OCI-LY1 (cell line): ENCODE measurements at regions not wholly inside any gene's neighbourhood (a gene's known extent, or its start where the extent isn't known, plus 50 kb on each side); places are given as distances from the start of the nearest gene placed in this dataset.

Experiments used
- H2AFZ ChIP-seq: fragments of 200-600 bp; sonication (generic), shearing (Covaris generic); 2 replicates; pipeline ENCODE4 v1.6.0; 2014; ENCODE audit warnings: antibody characterized with exemption, mild to moderate bottlenecking, low read length
- H3F3A ChIP-seq: fragments of 200-600 bp; sonication (generic), shearing (Covaris generic); 2 replicates; pipeline ENCODE4 v1.6.0; 2014; ENCODE audit warnings: mild to moderate bottlenecking, antibody characterized with exemption, low read length, moderate library complexity; ENCODE audit not compliant: insufficient read depth
- H3K27ac ChIP-seq: fragments of 200-600 bp; sonication (generic); 2 replicates; pipeline ENCODE4 v1.5.1; 2014; ENCODE audit warnings: low read length, mixed run types, mild to moderate bottlenecking, low read depth; ENCODE audit not compliant: poor library complexity, severe bottlenecking
- H3K27me3 ChIP-seq: fragments of 200-600 bp; sonication (generic); 2 replicates; pipeline ENCODE4 v1.6.0; 2014; ENCODE audit warnings: antibody characterized with exemption, mild to moderate bottlenecking, low read length, moderate library complexity; ENCODE audit not compliant: insufficient read depth
- H3K36me3 ChIP-seq: fragments of 200-600 bp; sonication (generic); 2 replicates; pipeline ENCODE4 v1.6.1; 2014; ENCODE audit warnings: mild to moderate bottlenecking, antibody characterized with exemption, low read length, moderate library complexity, mixed read lengths; ENCODE audit not compliant: insufficient read depth
- H3K4me1 ChIP-seq: fragments of 200-600 bp; sonication (generic); 2 replicates; pipeline ENCODE4 v1.5.1; 2014; ENCODE audit warnings: mild to moderate bottlenecking, low read length, moderate library complexity; ENCODE audit not compliant: insufficient read depth, severe bottlenecking
- H3K4me2 ChIP-seq: fragments of 200-600 bp; sonication (generic), shearing (Covaris generic); 2 replicates; pipeline ENCODE4 v1.6.1; 2014; ENCODE audit warnings: low read length
- H3K4me3 ChIP-seq: fragments of 200-600 bp; sonication (generic); 2 replicates; pipeline ENCODE4 v1.5.1; 2014; ENCODE audit warnings: low read length, low read depth, mild to moderate bottlenecking, mixed read lengths; ENCODE audit not compliant: poor library complexity, severe bottlenecking
- H3K79me2 ChIP-seq: fragments of 200-600 bp; shearing (Covaris generic); 2 replicates; pipeline ENCODE4 v1.6.1; 2016; ENCODE audit warnings: mixed run types, low read length, mixed read lengths; ENCODE audit not compliant: insufficient read depth
- H3K9ac ChIP-seq: fragments of 200-600 bp; sonication (generic), shearing (Covaris generic); 2 replicates; pipeline ENCODE4 v1.6.1; 2014; ENCODE audit warnings: mild to moderate bottlenecking, low read length, mixed read lengths
- H3K9me2 ChIP-seq: fragments of 200-600 bp; sonication (generic), shearing (Covaris generic); 2 replicates; pipeline ENCODE4 v1.6.1; 2014; ENCODE audit warnings: low read depth, mild to moderate bottlenecking, low read length, mixed read lengths
- H3K9me3 ChIP-seq: fragments of 200-600 bp; shearing (Covaris generic); 2 replicates; pipeline ENCODE4 v1.6.1; 2014; ENCODE audit warnings: low read length, mixed read lengths
- H4K20me1 ChIP-seq: fragments of 200-600 bp; sonication (generic), shearing (Covaris generic); 2 replicates; pipeline ENCODE4 v1.6.0; 2016; ENCODE audit warnings: mild to moderate bottlenecking, low read length; ENCODE audit not compliant: insufficient read depth
- CTCF ChIP-seq: fragments of 200-600 bp; sonication (generic), shearing (Covaris generic); IDR thresholded peaks from 2 replicates; pipeline ENCODE4 v1.5.1; 2017; ENCODE audit warnings: mild to moderate bottlenecking, antibody characterized with exemption, low read length, moderate library complexity, mixed read lengths
- EZH2 ChIP-seq: fragments of 200-600 bp; sonication (generic), shearing (Covaris generic); IDR thresholded peaks from 2 replicates; pipeline ENCODE4 v1.8.0; 2017; ENCODE audit warnings: borderline replicate concordance, mixed run types, mild to moderate bottlenecking, antibody characterized with exemption, low read length, moderate library complexity, mixed read lengths

- TF ChIP-seq EZH2 (no peak), CTCF (no peak)
These were observed 51.8 kb upstream of the TPM4 start for GRCh38 chr19:16024266-16025107.

GRCh38 chr19:16025108-16026101 lies 50.9 kb upstream of the TPM4 start:
- Histone ChIP-seq H2AFZ (no peak overlapping the region), H3K36me3 (no peaks in the 10 kb centered on the region), H3K9me2 (no peaks in the 10 kb centered on the region), H3K4me3 (no peak overlapping the region), H4K20me1 (no peaks in the 10 kb centered on the region), H3K4me2 (no peak overlapping the region), H3K79me2 (no peaks in the 10 kb centered on the region), H3K27me3 (no peaks in the 10 kb centered on the region), H3K4me1 (no peaks in the 10 kb centered on the region), H3K9me3 (no peaks in the 10 kb centered on the region), H3K27ac (no peak overlapping the region), H3F3A (no peaks in the 10 kb centered on the region), H3K9ac (no peak overlapping the region)
- TF ChIP-seq EZH2 (no peak), CTCF (peak; percentile 27; the same call in 1 of the 2 replicates)

More at GRCh38 chr19:16024266-16025107, 51.8 kb upstream of the TPM4 start:
- Histone ChIP-seq H3K4me3 (no peak overlapping the region), H3K9ac (no peak overlapping the region), H3K36me3 (no peaks in the 10 kb centered on the region), H2AFZ (no peak overlapping the region), H3K9me2 (no peaks in the 10 kb centered on the region), H4K20me1 (no peaks in the 10 kb centered on the region), H3F3A (no peaks in the 10 kb centered on the region), H3K9me3 (no peaks in the 10 kb centered on the region), H3K27me3 (no peaks in the 10 kb centered on the region), H3K4me2 (no peak overlapping the region), H3K4me1 (no peaks in the 10 kb centered on the region), H3K79me2 (no peaks in the 10 kb centered on the region), H3K27ac (no peak overlapping the region)

GRCh38 chr19:16026131-16026530 lies 50.2 kb upstream of the TPM4 start:
- no peaks in the 10 kb centered on the region for H3F3A ChIP-seq
- no peaks in the 10 kb centered on the region for H3K27me3 ChIP-seq
- H3K9me2 ChIP-seq: no peaks in the 10 kb centered on the region
- no peak overlapping the region for H3K9ac ChIP-seq
- H4K20me1 ChIP-seq: no peaks in the 10 kb centered on the region
- no peaks in the 10 kb centered on the region for H3K9me3 ChIP-seq
- H3K4me3 ChIP-seq: no peak overlapping the region
- H3K79me2 ChIP-seq: no peaks in the 10 kb centered on the region
- TF ChIP-seq EZH2 (no peak), CTCF (no peak)
- no peak overlapping the region for H3K4me2 ChIP-seq
- H3K4me1 ChIP-seq: no peaks in the 10 kb centered on the region
- no peaks in the 10 kb centered on the region for H3K36me3 ChIP-seq
- no peak overlapping the region for H3K27ac ChIP-seq
- no peak overlapping the region for H2AFZ ChIP-seq
